PC-3 (cell line): ENCODE measurements at regions not wholly inside any gene's neighbourhood (a gene's known extent, or its start where the extent isn't known, plus 50 kb on each side); places are given as distances from the start of the nearest gene placed in this dataset.

Source experiments
- EZH2phosphoT487 ChIP-seq: fragments of 300-600 bp; sonication (generic); IDR thresholded peaks from 2 replicates; pipeline ENCODE4 v1.6.1; 2018; ENCODE audit warnings: mild to moderate bottlenecking, antibody characterized with exemption, low read length, borderline replicate concordance
- TF ChIP-seq, protein P1 (sequence below): fragments of 300-600 bp; sonication (generic); conservative IDR thresholded peaks from 2 replicates; pipeline ENCODE4 v1.5.1; 2017; ENCODE audit warnings: antibody characterized with exemption, low read depth, mild to moderate bottlenecking, low read length

DNA sequence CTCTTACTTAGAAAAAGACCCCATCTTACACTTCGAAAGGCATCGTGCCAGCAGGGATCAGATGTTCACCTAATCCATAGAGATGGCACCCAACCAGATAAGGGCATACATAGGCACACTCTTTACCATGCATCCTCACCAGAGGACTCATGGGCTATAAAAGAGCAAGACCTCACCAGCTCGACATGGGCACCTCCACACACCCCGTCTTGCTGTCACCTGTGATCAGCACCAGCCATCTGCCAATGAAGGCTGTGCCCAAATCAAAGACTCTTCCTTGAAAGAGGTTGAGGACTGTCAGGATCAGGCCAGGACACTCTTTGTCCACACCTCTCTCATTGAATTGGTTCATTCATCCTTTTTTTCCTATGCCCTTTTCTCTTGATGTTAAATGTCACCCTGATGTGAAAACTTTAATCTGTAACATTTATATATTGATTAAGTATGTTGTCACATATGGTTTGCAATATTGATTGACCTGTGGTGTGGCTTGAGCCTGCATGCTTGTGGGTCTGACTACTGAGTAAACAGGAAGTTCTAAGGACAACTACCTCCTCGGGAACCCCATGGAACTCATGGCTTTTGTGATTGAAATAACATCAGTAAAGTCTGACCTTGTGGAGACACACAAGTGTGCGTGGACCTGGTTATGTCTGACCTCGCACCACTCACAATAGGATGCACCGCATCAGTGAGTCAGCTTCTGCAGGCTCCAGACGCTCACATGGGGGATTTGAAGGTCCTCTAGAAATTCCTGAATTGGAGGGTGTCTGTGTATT lies 75.5 kb downstream of the HTR5A start:
- TF ChIP-seq, protein P1, sequence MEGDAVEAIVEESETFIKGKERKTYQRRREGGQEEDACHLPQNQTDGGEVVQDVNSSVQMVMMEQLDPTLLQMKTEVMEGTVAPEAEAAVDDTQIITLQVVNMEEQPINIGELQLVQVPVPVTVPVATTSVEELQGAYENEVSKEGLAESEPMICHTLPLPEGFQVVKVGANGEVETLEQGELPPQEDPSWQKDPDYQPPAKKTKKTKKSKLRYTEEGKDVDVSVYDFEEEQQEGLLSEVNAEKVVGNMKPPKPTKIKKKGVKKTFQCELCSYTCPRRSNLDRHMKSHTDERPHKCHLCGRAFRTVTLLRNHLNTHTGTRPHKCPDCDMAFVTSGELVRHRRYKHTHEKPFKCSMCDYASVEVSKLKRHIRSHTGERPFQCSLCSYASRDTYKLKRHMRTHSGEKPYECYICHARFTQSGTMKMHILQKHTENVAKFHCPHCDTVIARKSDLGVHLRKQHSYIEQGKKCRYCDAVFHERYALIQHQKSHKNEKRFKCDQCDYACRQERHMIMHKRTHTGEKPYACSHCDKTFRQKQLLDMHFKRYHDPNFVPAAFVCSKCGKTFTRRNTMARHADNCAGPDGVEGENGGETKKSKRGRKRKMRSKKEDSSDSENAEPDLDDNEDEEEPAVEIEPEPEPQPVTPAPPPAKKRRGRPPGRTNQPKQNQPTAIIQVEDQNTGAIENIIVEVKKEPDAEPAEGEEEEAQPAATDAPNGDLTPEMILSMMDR = no peak
- no peak for TF ChIP-seq EZH2phosphoT487
